ENCODE measurements at regions not wholly inside any gene's neighbourhood (a gene's known extent, or its start where the extent isn't known, plus 50 kb on each side); places are given as distances from the start of the nearest gene placed in this dataset.

GRCh38 chr11:8740129-8740528, 57.5 kb downstream of the RPL27A start:
- ATAC-seq (replicated peaks) (no peak), DNase-seq (no peak)
- H3K27me3 Mint-ChIP-seq: peaks cover 4 to 8% of the 10 kb centered on the region in 2 donors
- H3K36me3 Mint-ChIP-seq (ENCODE audit: insufficient read depth): no peaks in the 10 kb centered on the region
- no peaks in the 10 kb centered on the region for H3K9me3 Mint-ChIP-seq
- H3K4me1 Mint-ChIP-seq (ENCODE audit: low read depth in 2 of 2): no peaks in the 10 kb centered on the region
- H3K4me3 Mint-ChIP-seq: no peak overlapping the region
- no peak overlapping the region for H3K27ac Mint-ChIP-seq

DNA sequence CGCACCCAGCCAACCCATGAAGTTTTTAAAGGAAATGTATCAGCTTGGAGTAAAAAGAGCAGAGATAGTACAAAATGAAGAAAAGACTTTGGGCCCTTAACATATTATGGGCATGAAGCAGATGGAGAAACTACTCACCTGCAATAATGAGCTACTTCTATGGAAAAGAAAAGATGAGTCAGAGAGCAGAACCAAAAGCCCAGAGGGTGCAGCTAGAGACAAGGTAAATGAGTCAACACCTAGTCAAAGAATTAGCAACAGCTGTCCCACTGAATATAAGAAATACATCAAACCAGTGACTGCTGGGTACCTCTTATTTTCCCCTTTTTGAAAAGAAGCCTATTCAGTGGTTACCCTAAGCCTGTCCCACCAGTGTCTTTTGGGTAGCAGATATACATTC, 61.8 kb downstream of the RPL27A start:
- Mint-ChIP-seq H3K27ac (no peak overlapping the region), H3K9me3 (no peaks in the 10 kb centered on the region), H3K4me3 (no peak overlapping the region), H3K36me3 (ENCODE audit: insufficient read depth) (no peaks in the 10 kb centered on the region), H3K4me1 (ENCODE audit: low read depth in 2 of 2) (no peaks in the 10 kb centered on the region), H3K27me3 (peaks cover 30 to 41% of the 10 kb centered on the region in 2 donors)
- ATAC-seq (replicated peaks) (no peak), DNase-seq (no peak)

- Mint-ChIP-seq H3K36me3 (ENCODE audit: insufficient read depth) (no peaks in the 10 kb centered on the region), H3K9me3 (no peaks in the 10 kb centered on the region), H3K27me3 (peaks cover 34 to 47% of the 10 kb centered on the region in 2 donors), H3K4me1 (ENCODE audit: low read depth in 2 of 2) (no peaks in the 10 kb centered on the region), H3K27ac (no peak overlapping the region), H3K4me3 (no peak overlapping the region)
- DNase-seq (no peak), ATAC-seq (replicated peaks) (no peak)
Measured at GRCh38 chr11:8745431-8746253, 63.0 kb downstream of the RPL27A start.

GRCh38 chr11:8746331-8746974, 63.9 kb downstream of the RPL27A start:
- H3K36me3 Mint-ChIP-seq (ENCODE audit: insufficient read depth): no peaks in the 10 kb centered on the region
- ATAC-seq (replicated peaks) (no peak), DNase-seq (no peak)
- no peaks in the 10 kb centered on the region for H3K4me1 Mint-ChIP-seq (ENCODE audit: low read depth in 2 of 2)
- H3K4me3 Mint-ChIP-seq: no peak overlapping the region
- no peak overlapping the region for H3K27ac Mint-ChIP-seq
- H3K27me3 Mint-ChIP-seq: peaks cover 39 to 55% of the 10 kb centered on the region in 2 donors
- H3K9me3 Mint-ChIP-seq: no peaks in the 10 kb centered on the region

GRCh38 chr11:8747173-8747572, 64.6 kb downstream of the RPL27A start:
- Mint-ChIP-seq H3K27me3 (peaks cover 44 to 62% of the 10 kb centered on the region in 2 donors), H3K9me3 (no peaks in the 10 kb centered on the region), H3K27ac (no peak overlapping the region), H3K36me3 (ENCODE audit: insufficient read depth) (no peaks in the 10 kb centered on the region), H3K4me1 (ENCODE audit: low read depth in 2 of 2) (no peaks in the 10 kb centered on the region), H3K4me3 (no peak overlapping the region)
- DNase-seq (no peak), ATAC-seq (replicated peaks) (no peak)

DNA sequence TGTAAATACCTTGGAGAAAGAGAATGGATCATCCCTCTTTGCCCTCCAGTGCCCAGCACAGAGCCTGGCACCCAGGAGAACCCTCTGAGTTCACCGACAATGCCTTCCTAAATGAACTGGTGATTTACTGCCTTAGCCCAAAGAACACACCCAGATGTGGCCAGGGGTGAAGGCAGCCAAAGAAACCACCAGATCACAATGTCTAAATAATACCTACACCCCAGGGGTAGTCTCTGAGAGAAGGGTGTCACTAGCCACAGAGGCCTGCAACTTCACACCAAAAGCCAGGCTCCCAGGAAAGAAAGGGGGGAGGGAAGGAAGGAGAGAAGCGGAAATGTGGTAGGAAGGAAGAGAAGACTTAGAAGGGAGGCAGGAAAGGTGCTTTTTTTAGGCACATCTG, 65.7 kb downstream of the RPL27A start:
- no peak overlapping the region for H3K27ac Mint-ChIP-seq
- no peaks in the 10 kb centered on the region for H3K4me1 Mint-ChIP-seq (ENCODE audit: low read depth in 2 of 2)
- no peak for DNase-seq
- H3K9me3 Mint-ChIP-seq: no peaks in the 10 kb centered on the region
- H3K4me3 Mint-ChIP-seq: no peak overlapping the region
- ATAC-seq (replicated peaks): no peak
- H3K36me3 Mint-ChIP-seq (ENCODE audit: insufficient read depth): no peaks in the 10 kb centered on the region
- H3K27me3 Mint-ChIP-seq: peaks cover 42 to 62% of the 10 kb centered on the region in 2 donors

DNA sequence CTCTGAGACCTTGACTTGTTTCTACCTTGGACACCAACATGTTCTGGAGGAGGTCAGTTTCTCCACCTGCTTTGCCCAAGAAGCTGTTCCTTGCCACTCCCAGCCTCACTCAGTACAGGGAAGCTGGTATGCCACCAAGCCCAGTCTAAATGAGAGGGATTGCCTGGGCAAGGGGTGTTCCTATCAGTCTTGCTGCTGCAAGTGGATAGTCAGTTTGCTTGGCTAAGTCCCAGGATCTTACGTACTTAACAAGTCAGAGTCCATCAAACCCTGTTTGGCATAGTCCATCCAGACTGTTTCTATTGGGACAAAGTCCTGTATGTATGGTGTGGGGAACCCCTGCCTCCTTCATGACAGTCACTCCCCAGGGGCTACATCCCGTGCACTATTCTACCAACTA, 66.6 kb downstream of the RPL27A start:
- H3K27ac Mint-ChIP-seq: no peak overlapping the region
- no peak for DNase-seq
- no peaks in the 10 kb centered on the region for H3K9me3 Mint-ChIP-seq
- no peak overlapping the region for H3K4me3 Mint-ChIP-seq
- H3K36me3 Mint-ChIP-seq (ENCODE audit: insufficient read depth): no peaks in the 10 kb centered on the region
- ATAC-seq (replicated peaks): no peak
- peaks cover 42 to 62% of the 10 kb centered on the region in 2 donors for H3K27me3 Mint-ChIP-seq
- H3K4me1 Mint-ChIP-seq (ENCODE audit: low read depth in 2 of 2): no peaks in the 10 kb centered on the region

DNA sequence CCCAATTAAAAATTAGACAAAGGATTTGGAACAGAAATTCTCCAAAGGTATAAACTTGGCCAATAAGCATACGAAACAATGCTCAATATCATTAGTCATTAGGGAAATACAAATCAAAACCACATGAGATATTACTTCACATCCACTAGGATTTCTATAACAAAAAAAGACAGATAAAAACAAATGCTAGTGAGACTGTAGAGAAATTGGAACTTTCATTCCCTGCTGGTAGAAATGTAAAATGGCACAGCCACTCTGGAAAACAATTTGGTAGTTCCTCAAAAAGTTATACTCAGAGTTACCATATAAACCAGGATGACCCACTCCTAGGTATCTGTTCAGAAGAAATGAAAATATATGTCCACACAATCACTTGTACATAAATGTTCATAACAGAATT, 71.6 kb downstream of the RPL27A start:
- Mint-ChIP-seq H3K36me3 (ENCODE audit: insufficient read depth) (no peaks in the 10 kb centered on the region), H3K4me1 (ENCODE audit: low read depth in 2 of 2) (no peaks in the 10 kb centered on the region), H3K4me3 (no peak overlapping the region), H3K27me3 (peaks cover 18 to 20% of the 10 kb centered on the region in 2 donors), H3K9me3 (no peaks in the 10 kb centered on the region), H3K27ac (no peak overlapping the region)
- DNase-seq: no peak
- ATAC-seq (replicated peaks): no peak

DNA sequence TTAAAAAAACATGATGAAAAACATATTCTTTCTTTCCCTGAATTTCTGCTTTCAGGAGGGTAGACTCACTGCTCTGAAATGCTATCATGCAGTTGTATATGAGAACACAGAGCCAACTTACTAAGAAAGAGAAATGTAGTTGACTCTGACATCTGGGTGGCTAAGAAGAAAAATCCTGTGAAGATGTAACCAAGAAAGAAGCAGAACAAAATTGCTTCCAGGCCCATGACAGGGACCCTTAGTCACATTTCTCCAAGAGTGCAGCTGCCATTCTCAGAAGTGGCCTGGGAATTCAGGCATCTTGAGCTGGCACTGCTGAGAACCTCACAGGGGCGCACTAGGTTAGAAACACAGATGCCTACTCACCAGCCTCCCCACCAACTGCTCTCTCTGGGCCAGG, 73.6 kb downstream of the RPL27A start:
- H3K27ac Mint-ChIP-seq: no peak overlapping the region
- H3K9me3 Mint-ChIP-seq: no peaks in the 10 kb centered on the region
- peaks cover 9 to 11% of the 10 kb centered on the region in 2 donors for H3K27me3 Mint-ChIP-seq
- H3K4me1 Mint-ChIP-seq (ENCODE audit: low read depth in 2 of 2): no peaks in the 10 kb centered on the region
- H3K4me3 Mint-ChIP-seq: no peak overlapping the region
- no peak for DNase-seq
- no peaks in the 10 kb centered on the region for H3K36me3 Mint-ChIP-seq (ENCODE audit: insufficient read depth)
- ATAC-seq (replicated peaks): no peak

DNA sequence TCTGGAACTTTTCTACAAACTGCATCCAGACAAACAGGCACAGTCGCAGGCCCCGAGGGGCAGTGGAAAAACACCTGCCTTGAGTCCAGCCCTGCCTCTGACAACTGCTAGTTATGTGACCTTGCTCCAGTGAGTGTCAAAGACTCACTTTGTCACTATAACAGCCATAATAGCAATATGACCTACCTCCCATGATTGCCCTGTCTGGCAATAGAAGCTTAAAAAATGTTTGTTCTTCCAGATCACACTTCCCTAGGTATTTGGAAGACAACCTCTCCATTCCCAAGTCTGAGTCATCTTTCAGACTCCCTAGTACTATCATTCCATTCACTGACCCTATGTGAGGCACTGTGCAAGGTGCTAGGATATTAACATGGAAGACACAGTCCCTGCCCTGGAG, 74.5 kb downstream of the RPL27A start:
- DNase-seq (no peak), ATAC-seq (replicated peaks) (no peak)
- peaks cover under 1 to 2% of the 10 kb centered on the region in 2 donors for H3K27me3 Mint-ChIP-seq
- H3K4me1 Mint-ChIP-seq (ENCODE audit: low read depth in 2 of 2): no peaks in the 10 kb centered on the region
- no peaks in the 10 kb centered on the region for H3K36me3 Mint-ChIP-seq (ENCODE audit: insufficient read depth)
- no peaks in the 10 kb centered on the region for H3K9me3 Mint-ChIP-seq
- no peak overlapping the region for H3K4me3 Mint-ChIP-seq
- H3K27ac Mint-ChIP-seq: no peak overlapping the region

DNA sequence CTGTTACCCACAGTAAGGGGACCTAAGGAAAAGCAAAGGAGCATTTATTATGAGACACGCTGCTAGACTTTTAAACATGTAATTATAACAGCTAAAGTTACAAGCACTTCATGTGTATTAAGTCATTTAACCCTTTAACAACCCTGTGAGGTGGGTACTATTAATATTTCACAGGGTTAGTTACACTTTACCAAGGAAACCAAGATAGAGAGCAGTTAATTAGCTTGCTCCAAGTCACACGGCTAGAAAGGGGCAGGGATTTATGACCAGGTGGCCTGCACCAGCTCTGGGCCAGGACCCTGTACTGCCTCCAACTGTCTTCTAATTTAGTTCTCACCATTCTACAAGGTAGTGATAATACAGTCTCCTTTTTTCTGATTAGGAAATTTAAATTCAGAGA, 74.9 kb downstream of the RPL27A start:
- no peak overlapping the region for H3K27ac Mint-ChIP-seq
- H3K9me3 Mint-ChIP-seq: no peaks in the 10 kb centered on the region
- H3K4me1 Mint-ChIP-seq (ENCODE audit: low read depth in 2 of 2): no peaks in the 10 kb centered on the region
- no peak for DNase-seq
- H3K4me3 Mint-ChIP-seq: no peak overlapping the region
- no peaks in the 10 kb centered on the region for H3K36me3 Mint-ChIP-seq (ENCODE audit: insufficient read depth)
- no peak for ATAC-seq (replicated peaks)
- no peaks in the 10 kb centered on the region for H3K27me3 Mint-ChIP-seq

DNA sequence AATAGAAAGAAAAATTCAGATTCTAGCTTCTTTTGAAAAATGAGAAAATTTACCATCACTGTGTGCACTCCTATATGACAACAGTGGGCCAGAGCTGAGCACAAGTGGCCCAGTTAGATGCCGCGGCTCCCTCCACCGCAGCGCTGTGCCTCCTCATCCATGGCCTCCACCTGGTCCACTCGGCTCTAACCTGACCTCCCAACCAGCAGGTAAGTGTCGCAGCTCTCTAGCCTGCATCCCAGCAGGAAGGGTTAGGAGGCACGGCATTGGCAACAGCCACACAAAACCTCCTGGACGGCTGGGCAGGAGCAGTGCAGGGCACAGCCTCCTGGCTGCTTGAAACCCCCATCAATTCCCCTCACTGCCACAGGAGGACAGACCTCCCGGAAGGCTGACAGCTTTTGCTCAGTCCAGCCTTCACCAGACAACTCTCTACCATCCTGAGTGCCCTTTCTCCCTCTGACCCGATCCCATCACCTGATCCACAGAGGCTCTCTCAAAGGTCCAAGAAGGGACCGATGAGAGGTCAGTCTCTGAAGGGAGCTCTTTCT, 76.1 kb downstream of the RPL27A start:
- H3K27me3 Mint-ChIP-seq: peaks cover 0 to 4% of the 10 kb centered on the region in 2 donors
- H3K4me3 Mint-ChIP-seq: no peak overlapping the region
- ATAC-seq (replicated peaks): no peak
- H3K9me3 Mint-ChIP-seq: no peaks in the 10 kb centered on the region
- H3K27ac Mint-ChIP-seq: no peak overlapping the region
- DNase-seq: no peak
- H3K4me1 Mint-ChIP-seq (ENCODE audit: low read depth in 2 of 2): no peaks in the 10 kb centered on the region
- H3K36me3 Mint-ChIP-seq (ENCODE audit: insufficient read depth): no peaks in the 10 kb centered on the region

GRCh38 chr11:8759634-8760033, 77.0 kb downstream of the RPL27A start:
- peaks cover 0 to 9% of the 10 kb centered on the region in 2 donors for H3K27me3 Mint-ChIP-seq

DNA sequence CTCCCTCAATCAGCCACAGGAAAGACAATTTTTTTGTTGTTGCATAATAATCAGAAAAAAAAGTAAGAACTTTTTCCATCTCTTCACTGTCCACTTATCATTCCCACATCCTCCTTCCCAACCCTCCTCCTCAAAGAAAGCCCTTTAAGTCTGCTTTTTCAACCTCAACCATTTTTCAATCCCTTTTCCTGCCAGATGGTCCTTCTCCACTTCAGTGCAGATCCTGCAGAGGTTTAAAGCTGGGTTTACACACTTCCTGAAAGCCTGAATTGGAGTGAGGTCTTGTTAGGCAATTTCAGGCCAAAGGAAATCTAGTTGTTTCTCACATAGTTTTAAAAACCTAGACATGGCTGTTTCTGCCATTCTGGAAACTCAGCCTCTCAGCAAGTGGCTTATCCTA, 78.3 kb downstream of the RPL27A start:
- H3K36me3 Mint-ChIP-seq (ENCODE audit: insufficient read depth): no peaks in the 10 kb centered on the region
- H3K27ac Mint-ChIP-seq: no peak overlapping the region
- ATAC-seq (replicated peaks) (no peak), DNase-seq (no peak)
- H3K4me3 Mint-ChIP-seq: no peak overlapping the region
- H3K9me3 Mint-ChIP-seq: no peaks in the 10 kb centered on the region
- no peaks in the 10 kb centered on the region for H3K4me1 Mint-ChIP-seq (ENCODE audit: low read depth in 2 of 2)
- H3K27me3 Mint-ChIP-seq: peaks cover 0 to 9% of the 10 kb centered on the region in 2 donors

More at GRCh38 chr11:8759634-8760033, 77.0 kb downstream of the RPL27A start:
- Mint-ChIP-seq H3K27ac (no peak overlapping the region), H3K9me3 (no peaks in the 10 kb centered on the region), H3K4me3 (no peak overlapping the region), H3K4me1 (ENCODE audit: low read depth in 2 of 2) (no peaks in the 10 kb centered on the region), H3K36me3 (ENCODE audit: insufficient read depth) (no peaks in the 10 kb centered on the region)
- ATAC-seq (replicated peaks) (no peak), DNase-seq (no peak)

Data from effector memory CD8-positive, alpha-beta T cell (primary cell).